RWPE2 (cell line): ENCODE measurements at regions not wholly inside any gene's neighbourhood (a gene's known extent, or its start where the extent isn't known, plus 50 kb on each side); places are given as distances from the start of the nearest gene placed in this dataset.

Experiments used
- ATAC-seq: fragments of 200-7000 bp; cut with Tn5 transposase; 3 replicates; pipeline ENCODE4 v1.9.1; 2021; ENCODE audit warnings: low read depth
- DNase-seq: peaks from one replicate; pipeline ENCODE4 v3.0.0-alpha.2; 2020; ENCODE audit warnings: low spot score
- H3K27ac ChIP-seq: fragments of 450-650 bp; 2 replicates; pipeline ENCODE4 v1.5.1; 2017; ENCODE audit warnings: mild to moderate bottlenecking; ENCODE audit not compliant: poor library complexity, severe bottlenecking
- H3K27me3 ChIP-seq: fragments of 250-450 bp; sonication (Bioruptor Pico); 2 replicates; pipeline ENCODE4 v1.5.1; 2021; ENCODE audit warnings: mild to moderate bottlenecking, moderate library complexity; ENCODE audit not compliant: insufficient read depth, poor library complexity, severe bottlenecking
- H3K36me3 ChIP-seq: fragments of 250-450 bp; sonication (Bioruptor Pico); 2 replicates; pipeline ENCODE4 v1.5.1; 2020; ENCODE audit warnings: low read depth, mild to moderate bottlenecking, moderate library complexity
- H3K4me1 ChIP-seq: fragments of 250-450 bp; sonication (Bioruptor Pico); 2 replicates; pipeline ENCODE4 v1.5.1; 2021; ENCODE audit warnings: mild to moderate bottlenecking, moderate library complexity; ENCODE audit not compliant: insufficient read depth, poor library complexity, severe bottlenecking
- H3K4me3 ChIP-seq: fragments of 250-450 bp; sonication (Bioruptor Pico); 2 replicates; pipeline ENCODE4 v1.5.1; 2021; ENCODE audit warnings: mild to moderate bottlenecking, moderate library complexity; ENCODE audit not compliant: severe bottlenecking
- H3K9me3 ChIP-seq: fragments of 250-450 bp; sonication (Bioruptor Pico); 2 replicates; pipeline ENCODE4 v1.5.1; 2021; ENCODE audit warnings: mild to moderate bottlenecking, moderate library complexity; ENCODE audit not compliant: severe bottlenecking
- CTCF ChIP-seq: fragments of 450-650 bp; IDR thresholded peaks from one replicate; pipeline ENCODE4 v1.5.1; 2017; ENCODE audit warnings: mild to moderate bottlenecking, moderate library complexity; ENCODE audit not compliant: poor library complexity, severe bottlenecking

GRCh38 chr20:52577696-52578095 lies 386.1 kb upstream of the ZFP64 start:
- TF ChIP-seq CTCF = no peak
- Histone ChIP-seq H3K27ac (no peak overlapping the region), H3K4me1 (no peaks in the 10 kb centered on the region), H3K4me3 (no peak overlapping the region), H3K36me3 (no peaks in the 10 kb centered on the region), H3K27me3 (no peaks in the 10 kb centered on the region), H3K9me3 (no peaks in the 10 kb centered on the region)
- no peak for ATAC-seq
- no peak for DNase-seq

- DNase-seq = no peak
- H3K4me1 ChIP-seq = no peaks in the 10 kb centered on the region
- no peaks in the 10 kb centered on the region for H3K27me3 ChIP-seq
- no peak overlapping the region for H3K4me3 ChIP-seq
- peak; percentile 74; the same call in 1 of the 3 replicates for ATAC-seq
- H3K36me3 ChIP-seq = no peaks in the 10 kb centered on the region
- no peak for TF ChIP-seq CTCF
- no peak overlapping the region for H3K27ac ChIP-seq
- H3K9me3 ChIP-seq = no peaks in the 10 kb centered on the region
Measured at GRCh38 chr20:52572687-52573086, 381.1 kb upstream of the ZFP64 start.

GRCh38 chr20:52569201-52569600 lies 377.6 kb upstream of the ZFP64 start:
- Histone ChIP-seq H3K36me3 (no peaks in the 10 kb centered on the region), H3K27ac (no peak overlapping the region), H3K4me3 (no peak overlapping the region), H3K27me3 (no peaks in the 10 kb centered on the region), H3K4me1 (no peaks in the 10 kb centered on the region), H3K9me3 (no peaks in the 10 kb centered on the region)
- no peak for TF ChIP-seq CTCF
- DNase-seq = no peak
- peak; percentile 37; the same call in 2 of the 3 replicates for ATAC-seq

- Histone ChIP-seq H3K4me1 (no peaks in the 10 kb centered on the region), H3K27ac (no peak overlapping the region), H3K27me3 (no peaks in the 10 kb centered on the region), H3K4me3 (no peak overlapping the region), H3K36me3 (no peaks in the 10 kb centered on the region), H3K9me3 (peaks cover 2% of the 10 kb centered on the region)
- DNase-seq = no peak
- TF ChIP-seq CTCF = no peak
- ATAC-seq = peak; percentile 71
Measured at GRCh38 chr20:52565614-52566013, 374.0 kb upstream of the ZFP64 start.

- DNase-seq (no peak), ATAC-seq (no peak)
- Histone ChIP-seq H3K27me3 (no peaks in the 10 kb centered on the region), H3K4me3 (no peak overlapping the region), H3K9me3 (peaks cover 3% of the 10 kb centered on the region), H3K4me1 (no peaks in the 10 kb centered on the region), H3K36me3 (no peaks in the 10 kb centered on the region), H3K27ac (no peak overlapping the region)
- TF ChIP-seq CTCF = no peak
Measured at GRCh38 chr20:52564594-52564993, 373.0 kb upstream of the ZFP64 start.
